ENCODE measurements at regions not wholly inside any gene's neighbourhood (a gene's known extent, or its start where the extent isn't known, plus 50 kb on each side); places are given as distances from the start of the nearest gene placed in this dataset.
"Not testable (repeated sequence)": the region's sequence is repeated elsewhere in the genome, so short reads cannot be mapped to it uniquely, and the experiment has no call there.

DNA sequence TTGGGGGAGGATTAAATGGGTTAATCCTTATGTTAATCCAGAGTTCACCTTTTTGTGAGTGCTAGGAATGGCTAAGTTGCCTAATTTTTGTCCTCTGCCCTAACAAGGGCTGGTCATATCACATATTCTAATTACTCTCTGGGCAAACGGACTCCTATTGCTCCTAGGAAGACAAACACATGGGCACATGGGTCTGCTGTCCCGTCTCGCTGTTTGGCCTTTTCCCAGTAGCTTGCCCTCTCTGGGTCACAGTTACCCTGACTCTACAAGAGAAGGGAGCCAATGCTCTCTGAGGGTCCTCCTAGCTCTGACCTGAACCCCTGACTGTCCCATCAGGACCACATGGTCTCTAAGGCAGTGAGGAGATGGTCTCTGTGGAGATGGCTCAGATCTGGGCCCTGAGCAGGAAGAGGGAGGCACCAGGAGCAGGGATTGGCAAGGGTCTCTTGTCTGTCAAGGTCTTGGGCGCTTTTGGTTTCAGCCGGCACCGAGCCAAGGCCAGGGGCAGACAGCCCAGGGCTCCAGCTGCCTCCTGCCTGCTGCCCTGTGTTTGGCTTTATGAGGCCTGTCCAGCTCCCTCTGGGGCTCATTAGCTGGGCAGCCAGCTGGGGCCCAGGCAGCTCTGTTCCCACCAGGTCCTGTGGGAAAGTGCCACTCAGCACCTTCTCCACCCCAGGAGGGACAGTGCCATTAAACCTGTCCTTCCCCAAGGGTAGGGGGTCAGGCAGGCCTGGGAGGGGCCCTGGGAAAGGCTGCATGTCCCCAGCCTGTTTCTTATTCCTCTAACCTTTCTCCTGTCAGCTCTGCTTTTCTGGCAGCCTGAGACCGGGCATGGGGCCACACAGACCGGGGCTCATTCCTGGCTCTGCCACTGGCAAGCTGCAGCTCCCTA, 559.9 kb downstream of the MN1 start:
- DNase-seq = no peak

GRCh38 chr22:27242474-27242873, 559.1 kb downstream of the MN1 start:
- no peak for DNase-seq

- no peak for DNase-seq
These were observed 558.5 kb downstream of the MN1 start for GRCh38 chr22:27242917-27243589.

GRCh38 chr22:27244328-27244727, 557.2 kb downstream of the MN1 start:
- no peak for DNase-seq

- DNase-seq = no peak
These were observed 556.5 kb downstream of the MN1 start for GRCh38 chr22:27245056-27245455.

GRCh38 chr22:27246558-27246957, 555.0 kb downstream of the MN1 start:
- no peak for DNase-seq

- DNase-seq = no peak
These were observed 553.7 kb downstream of the MN1 start for GRCh38 chr22:27247701-27248434.

DNA sequence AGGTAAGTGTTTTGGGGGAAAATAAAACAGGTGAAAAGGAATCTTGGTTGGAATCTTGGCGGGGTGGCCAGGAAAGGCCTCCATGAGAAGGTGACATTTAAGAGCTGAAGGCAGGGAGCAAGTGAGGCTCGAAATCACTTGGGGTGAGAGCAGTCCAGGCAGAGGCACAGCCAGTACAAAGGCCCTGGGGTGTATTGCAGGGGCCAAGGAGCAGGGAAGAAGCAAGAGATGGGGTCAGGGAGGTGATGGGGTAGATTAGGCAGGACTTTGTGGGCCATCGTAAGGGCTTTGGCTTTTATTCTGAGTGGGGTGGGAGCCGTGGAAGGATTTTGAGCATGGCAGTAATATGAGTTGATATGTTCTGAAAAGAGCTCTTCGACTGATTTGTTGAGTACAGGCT, 551.1 kb downstream of the MN1 start:
- no peak for DNase-seq

GRCh38 chr22:27250886-27251285, 550.7 kb downstream of the MN1 start:
- no peak for DNase-seq

DNA sequence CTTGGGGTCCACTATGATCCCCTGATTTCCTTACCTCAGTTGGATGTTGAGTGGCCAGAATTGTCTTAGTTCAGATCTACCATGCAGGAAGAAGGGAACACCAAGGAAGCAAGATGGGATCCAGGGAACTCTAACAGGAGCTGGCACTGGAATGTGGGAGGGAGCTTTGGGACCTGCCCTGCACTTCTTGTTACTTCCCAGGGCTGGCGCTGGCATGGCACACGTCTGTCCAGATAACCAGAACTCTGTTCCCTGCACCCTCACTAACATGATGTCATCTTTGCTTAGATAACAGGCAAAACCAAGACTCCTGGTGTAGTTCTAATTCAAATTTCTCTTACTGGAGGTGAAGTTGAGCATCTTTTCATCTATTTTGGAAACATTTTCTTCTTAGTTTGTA, 550.0 kb downstream of the MN1 start:
- no peak for DNase-seq

DNA sequence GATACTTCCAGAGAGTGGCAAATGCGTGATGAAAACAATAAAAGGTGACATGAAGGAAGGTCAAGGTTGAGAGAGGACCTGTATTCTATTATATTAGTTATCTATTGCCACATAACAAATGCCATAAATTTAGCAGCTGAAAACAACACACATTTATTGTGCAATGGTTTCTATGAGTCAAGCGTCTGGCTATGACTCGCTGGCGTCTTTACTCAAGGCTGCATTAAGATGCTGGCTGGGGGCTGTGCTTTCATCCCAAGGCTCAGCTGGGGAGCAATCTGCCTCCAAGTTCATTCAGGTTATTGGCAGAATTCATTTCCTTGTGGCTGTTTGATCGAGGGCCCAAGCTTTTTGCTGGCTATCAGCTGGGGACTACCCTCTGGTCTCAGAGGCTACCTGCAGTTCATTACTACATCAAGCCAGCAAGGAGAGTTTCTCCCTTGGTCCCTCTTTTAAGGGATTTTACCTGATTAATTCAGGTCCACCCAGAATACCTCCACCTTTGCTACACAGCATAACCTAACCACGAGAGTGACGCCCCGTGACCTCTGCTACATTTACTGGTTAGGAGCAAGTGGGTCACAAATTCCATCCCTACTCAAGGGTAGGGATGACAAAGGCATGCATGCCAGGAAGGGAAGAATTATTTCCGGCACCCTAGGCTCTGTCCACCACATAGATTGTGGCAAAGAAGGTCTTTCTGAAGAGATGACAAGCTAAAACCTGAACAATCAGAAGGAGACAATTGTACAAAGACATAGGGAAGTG, 549.1 kb downstream of the MN1 start:
- no peak for DNase-seq

- no peak for DNase-seq
These were observed 548.3 kb downstream of the MN1 start for GRCh38 chr22:27253108-27253902.

DNA sequence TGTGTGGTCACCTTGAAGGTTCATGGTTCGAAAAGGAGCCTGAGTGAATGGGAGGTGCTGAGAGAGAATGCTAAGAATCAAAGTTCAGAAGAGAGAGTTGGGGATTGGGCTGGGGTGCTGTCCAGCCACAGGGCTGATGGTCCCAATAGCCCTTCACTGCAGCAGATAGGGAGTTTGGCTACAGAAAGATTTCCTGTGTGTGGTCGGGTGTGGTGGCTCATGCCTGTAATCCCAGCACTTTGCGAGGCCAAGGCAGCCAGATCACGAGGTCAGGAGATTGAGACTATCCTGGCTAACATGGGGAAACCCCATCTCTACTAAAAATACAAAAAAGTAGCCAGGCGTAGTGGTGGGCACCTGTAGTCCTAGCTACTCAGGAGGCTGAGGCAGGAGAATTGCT, 547.5 kb downstream of the MN1 start:
- not testable (repeated sequence) for DNase-seq

- no peak for DNase-seq
These were observed 546.0 kb downstream of the MN1 start for GRCh38 chr22:27255580-27255979.

DNA sequence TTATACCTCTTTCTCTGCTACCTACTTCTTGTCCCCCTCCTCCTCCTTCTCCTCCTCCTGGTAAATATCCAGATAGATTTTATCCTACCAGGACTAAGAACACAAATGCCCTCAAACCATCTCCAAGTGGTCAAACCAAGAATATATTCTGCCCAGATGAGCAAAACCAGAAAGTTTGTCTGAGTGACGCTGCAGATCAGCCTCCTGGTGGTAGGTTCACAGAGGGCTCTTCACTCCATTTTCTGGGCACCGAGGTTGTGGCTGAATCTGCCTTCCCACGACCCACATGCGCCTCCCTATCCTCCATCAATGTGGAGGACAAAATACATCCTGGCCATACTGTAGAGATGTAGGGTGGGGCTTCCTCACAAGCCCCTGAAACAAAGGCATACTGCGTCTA, 543.6 kb downstream of the MN1 start:
- no peak for DNase-seq

GRCh38 chr22:27258616-27259172, 542.9 kb downstream of the MN1 start:
- DNase-seq = no peak

GRCh38 chr22:27259433-27259832, 542.1 kb downstream of the MN1 start:
- DNase-seq = no peak

DNA sequence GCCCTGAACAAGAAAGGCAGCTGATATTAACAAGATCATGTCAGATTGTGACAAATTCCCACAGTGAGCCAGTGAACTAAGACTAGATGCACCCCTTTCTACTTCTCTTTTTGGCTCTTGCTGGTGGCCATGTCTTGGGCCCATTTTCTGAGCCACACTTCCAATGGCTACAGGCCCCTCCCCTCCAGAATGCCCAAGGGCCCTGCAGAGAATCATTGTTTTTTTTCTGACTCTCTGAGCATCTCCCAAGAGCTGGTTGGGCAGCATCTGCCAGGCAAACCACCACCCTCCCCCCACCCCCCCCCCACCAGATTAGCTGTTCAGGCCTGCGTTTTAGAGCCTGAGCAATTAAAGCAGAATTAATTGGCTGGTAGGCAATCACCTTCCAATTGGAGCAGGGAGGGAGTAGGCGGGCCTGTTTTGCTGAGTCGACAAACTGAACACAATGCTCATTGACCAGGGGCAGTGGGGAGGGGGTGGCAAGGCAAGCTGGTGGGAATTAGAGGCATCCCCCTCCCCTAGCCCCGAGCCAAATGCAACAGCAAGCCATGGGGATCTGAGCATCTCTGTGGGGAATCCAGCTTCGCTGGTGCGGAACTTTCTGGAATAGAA, 541.4 kb downstream of the MN1 start:
- DNase-seq = no peak

DNA sequence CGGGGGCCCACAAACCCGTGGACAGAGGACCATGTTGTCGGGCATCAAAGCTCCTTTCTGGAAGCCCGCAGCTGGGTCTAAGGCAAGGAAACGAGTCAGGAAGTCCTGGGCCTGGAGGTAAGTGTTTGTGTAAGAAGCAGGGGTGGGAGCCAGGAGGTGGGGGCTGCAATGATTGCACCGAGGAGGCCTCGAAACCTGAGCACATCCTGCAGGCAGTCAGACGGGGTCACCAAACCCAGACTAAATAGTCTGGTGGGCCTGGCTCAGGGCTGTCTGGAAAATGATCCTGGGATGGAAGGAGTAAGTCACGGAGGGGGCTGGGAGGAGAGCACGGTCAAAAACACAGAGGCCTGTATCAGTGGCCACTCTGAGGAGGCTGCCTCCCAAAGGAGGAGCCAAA, 539.2 kb downstream of the MN1 start:
- no peak for DNase-seq

DNA sequence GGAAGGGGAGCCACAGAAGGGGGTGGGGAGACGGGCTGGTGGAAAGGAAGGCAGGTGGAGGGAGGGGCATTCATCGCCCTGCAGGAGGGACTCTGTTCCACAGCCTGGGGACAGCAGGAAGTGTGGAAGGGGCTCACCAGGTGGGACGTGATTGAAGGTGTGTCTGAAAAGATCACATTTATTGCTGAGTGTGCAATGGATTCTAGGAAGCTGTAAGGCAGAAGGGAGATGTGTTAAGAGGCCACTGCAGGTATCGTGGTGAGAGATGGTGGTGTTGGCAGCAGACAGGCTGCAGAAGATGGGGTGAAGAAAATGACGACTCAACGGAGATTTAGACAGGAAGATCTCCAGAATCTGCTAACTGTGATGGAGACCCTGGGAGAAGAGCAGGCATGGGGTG, 537.4 kb downstream of the MN1 start:
- no peak for DNase-seq

GRCh38 chr22:27267145-27267544, 534.4 kb downstream of the MN1 start:
- no peak for DNase-seq

All from activated naive CD4-positive, alpha-beta T cell treated with Interleukin-2 at 50 U/mL for 16 hours (primary cell).